K562 (cell line): ENCODE measurements at regions not wholly inside any gene's neighbourhood (a gene's known extent, or its start where the extent isn't known, plus 50 kb on each side); places are given as distances from the start of the nearest gene placed in this dataset.

Experiments
- CBFA2T3 ChIP-seq: fragments of 450-650 bp; IDR thresholded peaks from 2 replicates; pipeline ENCODE4 v1.6.1; 2017
- CCAR2 ChIP-seq: fragments of 200-400 bp; formaldehyde crosslinking; IDR thresholded peaks from 2 replicates; pipeline ENCODE4 v1.6.1; 2017; ENCODE audit warnings: mild to moderate bottlenecking, low read depth, low read length
- MTA2 ChIP-seq: fragments of 450-650 bp; IDR thresholded peaks from 2 replicates; pipeline ENCODE4 v1.6.1; 2016; ENCODE audit warnings: low read depth
- PBX2 ChIP-seq, 2 experiments: IDR thresholded peaks in 1 of 2; conservative IDR thresholded peaks in 1 of 2; 2 replicates each; pipeline ENCODE4 v1.6.1; 2016; ENCODE audit warnings: low read depth in 2 of 2, mild to moderate bottlenecking in 1 of 2, missing compliant biosample characterization in 1 of 2, missing genetic modification characterization in 1 of 2, moderate library complexity in 1 of 2
- TCF3 ChIP-seq: sonication (generic); formaldehyde crosslinking; IDR thresholded peaks from 2 replicates; pipeline ENCODE4 v1.4.0; 2020; ENCODE audit warnings: mild to moderate bottlenecking, missing genetic modification reagents
- ZBTB1 ChIP-seq: sonication (generic); formaldehyde crosslinking; IDR thresholded peaks from 2 replicates; pipeline ENCODE4 v1.8.1; 2023; ENCODE audit warnings: missing genetic modification reagents, low read depth, mild to moderate bottlenecking, borderline replicate concordance
- ZBTB5 ChIP-seq: fragments of 450-650 bp; IDR thresholded peaks from 2 replicates; pipeline ENCODE4 v1.6.1; 2017; ENCODE audit warnings: antibody characterized with exemption

- no peak for TF ChIP-seq CCAR2
- TF ChIP-seq ZBTB5, result no peak
- peak; percentile 70 for TF ChIP-seq TCF3 (CRISPR knock-in tag)
- no peak for TF ChIP-seq ZBTB1 (CRISPR knock-in tag)
- TF ChIP-seq PBX2 (CRISPR knock-in tag; IDR thresholded peaks at IDR 0.05; ENCODE audit: low read depth), result no peak
- TF ChIP-seq PBX2 (tag; conservative IDR thresholded peaks at IDR 0.05; ENCODE audit: low read depth), result peak; percentile 75; the same call in 1 of the 2 replicates
- no peak for TF ChIP-seq MTA2
- TF ChIP-seq CBFA2T3, result peak; percentile 51
These were observed 147.6 kb downstream of the SP3 start (continued) for GRCh38 chr2:173817582-173817981.
